ENCODE measurements at regions not wholly inside any gene's neighbourhood (a gene's known extent, or its start where the extent isn't known, plus 50 kb on each side); places are given as distances from the start of the nearest gene placed in this dataset.

- TF ChIP-seq GATA2 (IDR thresholded peaks at IDR 0.05; ENCODE audit: low read depth, low read length) = no peak
- no peak for TF ChIP-seq GATA3 (IDR thresholded peaks at IDR 0.05; ENCODE audit: low read depth, low read length)
These were observed 81.7 kb upstream of the RUFY1 start for GRCh38 chr5:179468696-179469095.
